ENCODE measurements at regions not wholly inside any gene's neighbourhood (a gene's known extent, or its start where the extent isn't known, plus 50 kb on each side); places are given as distances from the start of the nearest gene placed in this dataset.
"Not testable (repeated sequence)": the region's sequence is repeated elsewhere in the genome, so short reads cannot be mapped to it uniquely, and the experiment has no call there.

- no peak for DNase-seq
Measured at GRCh38 chr20:53681352-53682212, 87.9 kb upstream of the ZNF217 start.

GRCh38 chr20:53679597-53680309, 86.1 kb upstream of the ZNF217 start:
- DNase-seq, result no peak

GRCh38 chr20:53678990-53679596, 85.5 kb upstream of the ZNF217 start:
- no peak for DNase-seq

- no peak for DNase-seq
Measured at GRCh38 chr20:53678315-53678989, 84.8 kb upstream of the ZNF217 start.

GRCh38 chr20:53677447-53678314, 84.0 kb upstream of the ZNF217 start:
- DNase-seq, result no peak

GRCh38 chr20:53676987-53677386, 83.3 kb upstream of the ZNF217 start:
- DNase-seq, result no peak

- DNase-seq, result no peak
Measured at GRCh38 chr20:53676519-53676822, 82.8 kb upstream of the ZNF217 start.

- DNase-seq, result no peak
Measured at GRCh38 chr20:53672484-53673129, 79.0 kb upstream of the ZNF217 start.

- no peak for DNase-seq
Measured at GRCh38 chr20:53671370-53671769, 77.7 kb upstream of the ZNF217 start.

- not testable (repeated sequence) for DNase-seq
Measured at GRCh38 chr20:53669517-53670313, 76.1 kb upstream of the ZNF217 start.

- no peak for DNase-seq
Measured at GRCh38 chr20:53668992-53669391, 75.4 kb upstream of the ZNF217 start.

- DNase-seq, result no peak
Measured at GRCh38 chr20:53666144-53666543, 72.5 kb upstream of the ZNF217 start.

GRCh38 chr20:53664121-53664520, 70.5 kb upstream of the ZNF217 start:
- DNase-seq, result no peak

GRCh38 chr20:53663521-53663920, 69.9 kb upstream of the ZNF217 start:
- not testable (repeated sequence) for DNase-seq

- DNase-seq, result no peak
Measured at GRCh38 chr20:53662595-53662994, 69.0 kb upstream of the ZNF217 start.

GRCh38 chr20:53660947-53661381, 67.3 kb upstream of the ZNF217 start:
- no peak for DNase-seq

- DNase-seq, result peak; percentile 67
Measured at GRCh38 chr20:53660078-53660909, 66.7 kb upstream of the ZNF217 start.

- DNase-seq, result no peak
Measured at GRCh38 chr20:53658973-53659372, 65.3 kb upstream of the ZNF217 start.

GRCh38 chr20:53658322-53658721, 64.7 kb upstream of the ZNF217 start:
- no peak for DNase-seq

GRCh38 chr20:53657732-53658131, 64.1 kb upstream of the ZNF217 start:
- no peak for DNase-seq

All from activated CD8-positive, alpha-beta memory T cell treated with anti-CD3 and anti-CD28 coated beads, Interleukin-2, amount 50 U/mL, for 48 hours (primary cell).